ENCODE measurements at regions not wholly inside any gene's neighbourhood (a gene's known extent, or its start where the extent isn't known, plus 50 kb on each side); places are given as distances from the start of the nearest gene placed in this dataset.

DNA sequence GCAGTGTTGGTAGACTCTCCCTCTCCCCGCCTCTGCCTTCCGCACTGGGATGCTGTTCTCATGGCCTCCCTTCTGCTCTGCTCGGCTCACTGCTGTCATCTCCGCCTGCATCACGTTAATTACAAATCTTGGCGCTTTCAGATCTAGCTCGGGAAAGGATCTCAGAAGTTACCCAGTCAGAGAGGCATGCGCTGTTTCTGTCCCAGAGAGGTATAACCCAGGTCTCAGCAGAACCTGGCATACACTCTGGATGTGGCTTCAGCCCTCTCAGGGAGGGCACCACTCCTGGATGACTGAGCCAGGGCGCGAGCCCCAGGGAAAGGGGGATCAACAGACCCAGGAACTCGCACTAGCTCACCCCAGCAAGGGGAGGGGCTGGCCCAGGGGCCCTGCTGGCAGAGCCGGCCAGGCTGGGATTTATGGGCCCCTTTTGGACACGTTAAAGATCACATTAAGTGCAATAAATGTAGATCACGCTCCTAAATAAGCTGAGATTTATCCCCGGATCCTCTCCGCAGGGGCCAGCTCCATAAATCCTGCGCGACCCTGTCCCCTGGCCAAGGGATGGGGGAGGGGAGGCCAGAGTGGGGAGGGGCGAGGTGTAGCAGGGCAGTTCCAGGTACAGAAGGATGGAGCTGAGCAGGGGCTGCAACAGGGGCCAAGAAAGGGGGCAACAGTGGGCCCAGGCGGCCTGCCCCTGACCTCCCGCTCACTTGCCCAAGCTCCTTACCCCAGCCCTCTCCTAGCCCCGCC, 101.3 kb upstream of the ZBTB40 start:
- no peak for DNase-seq (ENCODE audit: low spot score)

DNA sequence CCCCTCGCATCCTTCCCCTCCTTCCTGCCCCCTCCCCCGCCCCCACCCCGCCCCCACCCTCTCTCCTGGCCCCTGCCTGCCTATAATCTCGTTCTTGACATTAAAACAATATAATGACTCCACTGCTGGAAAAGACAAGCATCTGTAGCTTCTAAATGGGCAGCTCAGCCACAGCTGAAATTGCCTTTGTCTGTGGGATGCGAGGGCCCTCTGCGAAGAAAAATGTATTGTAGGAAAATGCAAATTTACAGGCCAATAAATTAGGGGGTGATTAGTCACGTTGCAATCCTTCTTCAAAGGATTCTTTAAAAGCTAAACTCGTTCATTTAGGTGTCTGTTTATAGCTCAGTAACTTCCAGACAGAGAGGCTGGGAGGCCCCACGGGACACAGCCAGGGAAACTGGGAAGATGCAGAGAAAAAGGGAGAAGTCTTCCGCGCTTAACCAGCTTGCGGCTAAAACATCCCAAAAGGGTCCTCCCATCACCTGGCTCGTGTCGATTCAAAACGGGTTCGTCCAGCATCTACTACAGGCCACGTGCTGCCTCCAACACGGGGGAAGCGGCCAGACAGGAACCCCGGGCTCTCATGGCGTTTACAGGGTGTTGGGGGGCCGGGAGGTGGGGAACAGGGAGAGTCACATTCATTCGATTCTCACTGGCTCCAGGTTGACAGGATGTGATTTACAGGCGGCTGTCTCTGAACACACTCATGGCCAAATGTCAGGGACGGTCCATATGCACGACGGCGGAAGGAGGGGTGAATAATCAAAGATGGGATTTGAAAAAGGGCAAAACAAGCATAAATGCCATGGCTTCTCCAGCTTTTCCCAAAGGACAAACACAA, 100.5 kb upstream of the ZBTB40 start:
- DNase-seq (ENCODE audit: low spot score): no peak

GRCh38 chr1:22351768-22352080, 99.9 kb upstream of the ZBTB40 start:
- DNase-seq (ENCODE audit: low spot score): no peak

DNA sequence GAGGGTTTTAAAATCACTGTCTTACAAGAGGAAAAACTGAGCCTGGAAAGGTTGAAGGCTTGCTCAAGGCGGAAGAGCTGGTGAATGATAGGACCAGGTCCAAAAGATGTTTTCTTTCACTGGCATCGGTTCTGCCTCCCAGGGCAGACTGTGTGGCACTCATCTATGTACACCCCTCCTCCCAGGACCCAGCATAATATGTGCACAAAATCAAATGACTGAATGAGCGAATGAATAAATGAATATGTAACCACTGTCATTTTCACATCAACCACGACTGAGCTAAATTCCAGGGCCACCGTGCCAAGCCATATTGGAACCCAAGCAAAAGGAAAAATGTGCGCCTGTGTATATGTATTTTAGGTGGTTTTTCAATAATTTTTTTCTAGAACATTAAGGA, 99.3 kb upstream of the ZBTB40 start:
- no peak for DNase-seq (ENCODE audit: low spot score)

DNA sequence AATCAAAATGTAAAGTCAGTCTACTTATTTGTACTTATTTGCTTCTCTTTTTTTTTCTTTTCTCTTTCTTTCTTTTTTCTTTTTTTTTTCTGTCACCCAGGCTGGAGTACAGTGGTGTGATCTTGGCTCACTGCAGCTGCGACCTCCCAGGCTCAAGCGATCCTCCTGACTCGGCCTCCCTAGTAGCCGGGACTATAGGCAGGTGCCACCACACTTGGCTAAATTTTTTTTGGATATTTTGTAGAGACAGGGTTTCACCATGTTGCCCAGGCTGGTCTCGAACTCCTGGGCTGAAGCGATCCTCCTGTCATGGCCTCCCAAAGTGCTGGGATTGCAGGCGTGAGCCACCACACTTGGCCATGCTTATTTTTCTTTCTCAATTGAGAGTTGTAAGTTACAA, 98.8 kb upstream of the ZBTB40 start:
- no peak for DNase-seq (ENCODE audit: low spot score)

DNA sequence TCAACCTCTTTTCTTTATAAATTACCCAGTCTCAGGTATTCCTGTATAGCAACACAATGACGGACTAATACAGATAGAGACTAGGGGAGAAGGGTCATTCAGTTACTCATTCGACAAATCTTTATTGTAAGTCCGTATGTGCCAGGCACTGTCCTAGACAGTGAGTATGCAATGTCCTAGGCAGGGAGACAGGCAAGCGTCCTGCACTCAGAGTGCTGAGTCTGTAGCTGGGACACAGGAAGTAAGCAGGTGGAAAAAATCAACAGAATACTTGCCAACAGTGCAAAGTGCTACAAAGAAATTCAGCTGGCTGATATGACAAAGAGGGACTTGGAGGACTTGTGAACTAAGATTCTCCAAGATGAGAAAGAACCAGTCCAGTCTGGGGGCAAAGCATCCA, 92.2 kb upstream of the ZBTB40 start:
- no peak for DNase-seq (ENCODE audit: low spot score)

GRCh38 chr1:22362626-22363402, 88.8 kb upstream of the ZBTB40 start:
- no peak for DNase-seq (ENCODE audit: low spot score)

- DNase-seq (ENCODE audit: low spot score): no peak
Measured at GRCh38 chr1:22363403-22364325, 88.0 kb upstream of the ZBTB40 start.

- no peak for DNase-seq (ENCODE audit: low spot score)
Measured at GRCh38 chr1:22364326-22364650, 87.4 kb upstream of the ZBTB40 start.

DNA sequence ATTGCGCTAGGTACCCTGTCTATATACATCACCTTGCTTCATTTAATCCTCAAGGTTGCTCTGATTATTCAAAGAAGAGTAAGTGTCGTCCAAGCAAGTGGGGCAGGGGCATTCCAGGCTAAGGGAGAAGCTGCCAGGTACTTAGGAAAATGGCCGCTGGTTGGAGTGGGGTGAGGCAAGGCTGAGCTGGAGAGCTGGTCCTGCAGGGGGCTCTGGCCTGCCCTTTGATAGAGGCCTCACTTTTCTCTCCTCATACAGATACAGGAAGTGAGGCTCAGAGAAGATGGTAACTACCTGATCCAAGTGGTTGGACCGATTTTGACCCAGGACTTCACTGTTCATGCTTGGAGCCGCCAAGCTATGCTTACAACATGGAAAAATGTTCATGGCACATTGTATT, 86.9 kb upstream of the ZBTB40 start:
- no peak for DNase-seq (ENCODE audit: low spot score)

- DNase-seq (ENCODE audit: low spot score): no peak
Measured at GRCh38 chr1:22365331-22366295, 86.0 kb upstream of the ZBTB40 start.

DNA sequence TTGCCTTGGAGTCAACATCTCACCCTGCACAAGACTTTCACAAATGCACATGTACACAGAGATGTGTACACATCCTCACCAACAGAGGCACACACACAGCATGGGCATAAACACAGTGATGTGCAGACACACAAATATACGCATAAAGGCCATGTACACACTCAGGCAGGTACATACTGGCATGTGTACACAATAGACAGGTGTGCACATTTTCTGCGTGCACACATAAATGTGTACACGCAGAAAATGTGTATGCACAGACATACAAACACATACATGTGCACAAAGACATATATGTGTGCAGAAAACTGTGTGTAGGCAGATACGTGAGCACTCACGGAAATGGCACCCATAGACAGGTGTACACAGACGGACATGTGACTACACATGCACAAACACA, 85.3 kb upstream of the ZBTB40 start:
- no peak for DNase-seq (ENCODE audit: low spot score)

DNA sequence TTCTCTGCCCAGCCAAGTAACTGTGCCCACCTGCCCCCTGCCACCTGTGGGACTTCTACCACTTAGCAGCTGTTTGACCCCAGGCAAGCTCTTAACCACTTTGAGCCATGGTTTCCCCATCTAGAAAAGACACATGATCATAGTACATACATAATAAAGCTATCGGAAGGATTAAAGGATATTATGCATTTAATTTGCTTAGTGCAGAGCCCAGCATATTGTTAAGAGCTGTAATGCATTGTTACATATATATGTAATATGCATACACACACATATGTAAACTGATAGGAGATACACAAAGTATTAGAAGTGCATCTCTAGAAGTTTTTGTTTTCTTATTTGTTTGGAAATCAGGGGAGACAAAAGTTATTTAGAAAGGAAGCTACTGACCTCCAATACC, 83.5 kb upstream of the ZBTB40 start:
- DNase-seq (ENCODE audit: low spot score): no peak

DNA sequence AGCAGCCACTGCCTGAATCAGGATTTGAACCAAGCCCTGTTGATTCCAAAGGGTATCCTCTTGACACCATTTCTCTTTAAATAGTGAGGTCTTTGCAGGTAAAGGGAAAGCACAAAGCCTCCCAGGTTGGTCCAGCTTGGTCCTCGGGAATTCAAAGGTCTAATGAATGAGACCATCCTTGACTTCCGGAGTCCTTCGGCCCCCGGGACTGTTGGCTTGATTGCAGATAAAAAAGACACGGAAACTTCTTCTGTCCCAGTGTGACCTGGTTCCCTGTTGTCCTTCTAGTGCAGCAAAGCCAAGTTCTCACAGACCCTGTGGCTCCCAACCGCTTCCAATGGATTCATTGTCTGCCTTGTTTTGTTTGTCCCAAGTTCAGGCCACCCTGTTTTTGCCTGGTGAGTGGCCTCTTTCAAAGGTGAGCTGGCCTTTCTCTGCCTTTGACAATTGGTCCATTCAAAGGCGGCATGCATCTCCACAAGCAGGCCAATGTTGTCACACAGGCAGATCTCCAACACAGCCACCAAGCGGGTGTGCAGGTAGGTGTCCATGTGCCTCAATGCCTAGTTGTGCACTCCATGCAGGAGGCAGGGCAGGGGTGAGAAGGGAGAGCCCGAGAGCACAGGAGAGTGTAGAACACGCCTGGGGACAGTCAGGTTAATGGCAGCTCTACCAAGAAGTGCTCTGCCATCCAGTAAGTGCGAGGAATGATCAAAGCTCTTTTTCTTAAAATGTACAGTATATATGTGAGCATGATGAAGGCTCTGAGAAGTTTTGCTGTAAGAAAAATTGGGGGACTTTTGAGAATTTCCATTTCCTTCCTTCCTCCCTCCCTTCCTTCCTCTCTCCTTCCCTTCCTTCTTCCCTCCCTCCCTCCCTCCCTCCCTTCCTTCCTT, 82.1 kb upstream of the ZBTB40 start:
- no peak for DNase-seq (ENCODE audit: low spot score)

DNA sequence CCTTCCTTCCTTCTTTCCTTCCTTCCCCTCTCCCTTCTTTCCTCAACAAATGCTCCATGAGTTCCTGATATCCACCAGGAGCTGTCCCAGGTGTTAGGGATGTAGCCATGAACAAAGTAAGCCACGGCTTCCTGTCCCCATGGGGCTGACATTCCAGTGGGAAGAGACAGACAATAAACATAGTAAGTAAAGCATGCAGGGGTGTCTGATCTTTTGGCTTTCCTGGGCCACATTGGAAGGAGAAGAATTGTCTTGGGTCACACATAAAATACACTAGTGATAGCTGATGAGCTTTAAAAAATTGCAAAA, 81.5 kb upstream of the ZBTB40 start:
- no peak for DNase-seq (ENCODE audit: low spot score)

DNA sequence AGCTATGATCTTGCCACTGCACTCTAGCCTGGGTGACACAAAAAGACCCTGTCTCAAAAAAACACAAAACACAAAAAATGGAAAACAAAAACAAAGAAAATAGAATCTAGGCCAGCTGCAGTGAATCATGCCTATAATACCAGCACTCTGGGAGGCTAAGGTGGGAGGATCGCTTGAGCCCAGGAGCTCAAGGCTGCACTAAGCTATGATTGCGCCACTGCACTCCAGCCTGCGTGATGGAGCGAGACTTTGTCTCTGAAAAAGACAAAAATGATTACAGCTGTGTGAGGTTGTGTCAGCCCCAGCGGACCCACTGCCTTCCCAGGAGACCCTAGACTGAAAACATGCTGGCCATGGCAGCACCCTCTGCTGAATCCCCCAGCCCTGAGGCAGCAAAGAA, 80.2 kb upstream of the ZBTB40 start:
- DNase-seq (ENCODE audit: low spot score): no peak

DNA sequence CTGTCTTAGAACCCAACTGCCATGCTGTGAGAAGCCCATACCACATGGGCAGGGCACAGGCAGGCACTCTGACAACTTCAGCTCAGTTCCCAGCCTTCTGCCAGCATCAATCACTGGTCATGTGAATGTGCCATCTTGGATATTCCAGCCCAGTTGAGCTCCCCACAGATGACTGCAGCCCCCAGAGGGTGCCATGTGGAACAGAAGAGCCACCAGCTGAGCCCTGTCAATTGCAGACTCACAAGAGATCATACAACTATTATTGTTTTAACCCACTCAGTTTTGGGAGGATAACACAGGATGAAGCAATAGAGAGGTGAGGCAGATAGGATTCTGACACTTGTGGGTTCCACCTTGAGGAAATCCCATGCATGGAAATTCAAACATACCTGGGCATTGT, 78.4 kb upstream of the ZBTB40 start:
- no peak for DNase-seq (ENCODE audit: low spot score)

GRCh38 chr1:22374001-22374400, 77.7 kb upstream of the ZBTB40 start:
- DNase-seq (ENCODE audit: low spot score): no peak

DNA sequence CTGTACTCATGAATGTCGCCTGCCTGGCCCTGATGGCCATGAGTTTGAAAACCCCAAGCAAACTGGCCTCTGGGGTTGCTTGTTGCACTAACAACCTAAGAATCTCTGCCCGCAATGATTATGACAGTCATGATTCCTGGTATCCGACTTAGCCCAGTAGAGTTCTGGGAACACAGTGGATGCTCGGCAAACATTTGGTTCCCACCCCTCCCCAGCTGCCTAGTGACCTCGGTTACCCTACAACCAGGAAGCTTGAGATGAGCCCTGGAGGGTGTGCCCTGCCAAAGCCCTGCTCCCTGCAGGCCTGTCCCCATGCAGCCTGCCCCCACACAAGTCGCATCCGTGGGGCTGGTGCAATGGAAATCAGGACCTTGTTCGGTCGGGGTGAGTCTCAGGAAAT, 76.0 kb upstream of the ZBTB40 start:
- no peak for DNase-seq (ENCODE audit: low spot score)

DNA sequence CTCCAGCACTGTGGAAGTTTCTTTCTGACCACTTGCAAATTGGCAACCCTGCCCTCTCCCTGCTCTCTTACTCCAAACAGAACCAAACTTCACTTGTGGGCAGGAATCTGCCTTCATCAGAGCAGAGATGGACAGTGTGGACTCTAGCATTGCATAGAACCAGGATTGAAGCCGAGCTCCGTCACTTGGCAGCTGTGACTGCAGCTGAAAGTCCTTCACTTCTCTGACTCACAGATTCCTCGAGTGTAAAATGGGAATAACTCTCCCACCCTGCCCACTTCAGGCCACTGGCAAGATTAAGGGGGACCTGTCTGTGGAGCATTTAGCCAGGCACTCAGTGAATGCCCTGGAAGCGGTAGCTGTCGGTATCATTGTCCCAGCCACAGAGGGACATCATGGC, 75.7 kb upstream of the ZBTB40 start:
- DNase-seq (ENCODE audit: low spot score): no peak

Data from HuH-7.5 (cell line).